AG10803 (cell line): ENCODE measurements at regions not wholly inside any gene's neighbourhood (a gene's known extent, or its start where the extent isn't known, plus 50 kb on each side); places are given as distances from the start of the nearest gene placed in this dataset.
A peak's percentile ranks its signal among the peaks of the same experiment; 100 is the strongest.

Experiments
- DNase-seq: peaks from one replicate; pipeline ENCODE4 v3.0.0; 2010; ENCODE audit warnings: low read depth
- H3K4me3 ChIP-seq: 2 replicates; pipeline ENCODE4 v1.5.1; 2011; ENCODE audit warnings: mild to moderate bottlenecking, low read length, control low read depth
- TF ChIP-seq, protein P1 (sequence below): conservative IDR thresholded peaks from 2 replicates; pipeline ENCODE4 v1.5.1; 2011; ENCODE audit warnings: mild to moderate bottlenecking, low read length, control low read depth, inconsistent platforms

DNA sequence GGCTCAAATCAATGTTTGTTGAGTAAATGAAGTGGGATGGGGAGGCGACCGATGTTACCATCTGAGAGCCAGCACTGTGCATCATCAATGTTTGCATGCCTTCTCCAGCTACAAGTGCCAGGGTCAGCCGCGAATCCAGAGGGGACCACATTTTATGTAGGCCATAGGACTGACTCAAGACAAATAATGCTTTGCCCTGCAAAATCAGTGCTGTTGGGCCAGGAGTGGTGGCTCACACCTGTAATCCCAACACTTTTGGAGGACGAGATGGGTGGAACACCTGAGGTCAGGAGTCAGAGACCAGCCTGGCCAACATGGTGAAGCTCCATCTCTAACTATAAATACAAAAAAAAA is 53.1 kb upstream of the WSB1 start:
- TF ChIP-seq, protein P1, sequence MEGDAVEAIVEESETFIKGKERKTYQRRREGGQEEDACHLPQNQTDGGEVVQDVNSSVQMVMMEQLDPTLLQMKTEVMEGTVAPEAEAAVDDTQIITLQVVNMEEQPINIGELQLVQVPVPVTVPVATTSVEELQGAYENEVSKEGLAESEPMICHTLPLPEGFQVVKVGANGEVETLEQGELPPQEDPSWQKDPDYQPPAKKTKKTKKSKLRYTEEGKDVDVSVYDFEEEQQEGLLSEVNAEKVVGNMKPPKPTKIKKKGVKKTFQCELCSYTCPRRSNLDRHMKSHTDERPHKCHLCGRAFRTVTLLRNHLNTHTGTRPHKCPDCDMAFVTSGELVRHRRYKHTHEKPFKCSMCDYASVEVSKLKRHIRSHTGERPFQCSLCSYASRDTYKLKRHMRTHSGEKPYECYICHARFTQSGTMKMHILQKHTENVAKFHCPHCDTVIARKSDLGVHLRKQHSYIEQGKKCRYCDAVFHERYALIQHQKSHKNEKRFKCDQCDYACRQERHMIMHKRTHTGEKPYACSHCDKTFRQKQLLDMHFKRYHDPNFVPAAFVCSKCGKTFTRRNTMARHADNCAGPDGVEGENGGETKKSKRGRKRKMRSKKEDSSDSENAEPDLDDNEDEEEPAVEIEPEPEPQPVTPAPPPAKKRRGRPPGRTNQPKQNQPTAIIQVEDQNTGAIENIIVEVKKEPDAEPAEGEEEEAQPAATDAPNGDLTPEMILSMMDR = no peak
- H3K4me3 ChIP-seq = no peak overlapping the region
- no peak for DNase-seq

DNA sequence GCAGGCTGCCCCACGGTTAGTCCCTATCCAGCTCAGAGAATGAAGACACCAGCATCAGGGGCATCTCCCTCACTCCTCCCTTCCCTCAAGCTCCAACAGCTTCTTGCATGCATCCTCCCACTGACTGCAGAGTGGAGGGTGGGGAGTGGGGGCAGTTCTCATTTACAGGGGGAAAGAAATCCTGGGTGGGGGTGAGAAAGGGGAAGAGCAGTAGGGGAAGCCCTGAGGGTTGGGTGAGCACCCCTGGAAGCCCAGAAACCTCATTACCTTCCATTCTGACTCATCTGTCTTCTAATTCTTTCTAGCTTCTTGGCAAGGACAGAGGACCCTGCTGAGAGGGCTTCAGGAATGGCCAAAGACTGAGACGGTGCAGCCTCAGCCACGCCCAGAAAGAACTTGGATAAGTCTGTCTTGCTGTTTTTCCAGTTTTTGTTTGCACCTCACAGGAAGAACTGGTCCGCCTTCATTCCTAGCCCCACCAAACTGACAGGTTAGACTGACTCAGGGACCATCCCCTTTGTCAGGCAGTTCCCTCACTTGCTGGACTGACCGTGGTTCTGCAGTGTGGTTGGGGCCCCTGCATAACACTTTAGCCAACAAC is 52.5 kb upstream of the WSB1 start:
- TF ChIP-seq, protein P1 = no peak
- no peak overlapping the region for H3K4me3 ChIP-seq
- peak; percentile 15 for DNase-seq

DNA sequence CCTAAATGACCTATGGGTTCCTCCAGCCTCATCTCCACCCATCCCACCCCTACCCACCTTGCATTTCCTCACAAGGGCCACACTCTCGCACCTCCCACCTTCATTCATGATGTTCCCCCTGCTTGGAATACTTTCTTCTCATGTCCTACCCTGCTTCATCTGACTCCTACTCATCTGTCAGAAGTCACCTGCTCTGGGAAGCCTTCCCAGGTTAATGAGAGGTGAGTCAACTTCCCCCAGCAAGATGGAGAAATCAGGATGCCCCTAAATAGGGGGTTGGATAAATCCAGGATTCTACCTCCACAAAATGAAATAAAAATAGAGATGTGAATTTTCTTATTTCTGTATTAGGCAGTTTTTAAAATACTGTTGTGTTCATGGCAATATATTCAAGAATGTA is 51.0 kb upstream of the WSB1 start:
- no peak for DNase-seq
- TF ChIP-seq, protein P1 = no peak
- H3K4me3 ChIP-seq = no peak overlapping the region

DNA sequence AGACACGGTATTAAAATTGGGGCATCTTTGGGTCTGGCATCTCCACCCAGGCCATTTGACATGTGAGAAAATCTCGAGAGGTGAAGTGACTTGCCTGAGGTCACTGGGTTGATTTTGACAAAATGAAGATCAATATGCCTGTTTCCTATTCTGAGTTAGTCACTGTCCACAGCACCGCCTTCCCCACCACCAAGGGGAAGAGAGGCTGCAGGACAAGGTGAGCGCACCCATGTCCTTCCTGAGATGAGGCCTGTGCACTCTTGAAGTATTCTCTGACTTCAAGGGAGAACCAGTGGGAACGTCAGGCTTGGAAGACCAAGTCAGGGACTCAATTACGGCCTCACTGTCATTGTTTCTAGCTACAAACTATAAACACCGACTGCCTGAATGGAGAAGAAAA is 49.9 kb upstream of the WSB1 start:
- no peak overlapping the region for H3K4me3 ChIP-seq
- TF ChIP-seq, protein P1 = no peak
- no peak for DNase-seq
